IPS DF 6.9 (cell line): ENCODE measurements at regions not wholly inside any gene's neighbourhood (a gene's known extent, or its start where the extent isn't known, plus 50 kb on each side); places are given as distances from the start of the nearest gene placed in this dataset.
"Not testable (repeated sequence)": the region's sequence is repeated elsewhere in the genome, so short reads cannot be mapped to it uniquely, and the experiment has no call there.

Experiments used
- DNase-seq: peaks from one replicate; pipeline ENCODE4 v3.0.0-alpha.2; 2013; ENCODE audit warnings: low read depth, low spot score
- H3K27ac ChIP-seq: one replicate; pipeline ENCODE4 v1.5.1; 2013; ENCODE audit warnings: low read length, control low read depth
- H3K27me3 ChIP-seq: 2 replicates; pipeline ENCODE4 v1.6.1; 2013; ENCODE audit warnings: mild to moderate bottlenecking, low read length; ENCODE audit not compliant: control insufficient read depth, insufficient read depth
- H3K36me3 ChIP-seq: 2 replicates; pipeline ENCODE4 v1.6.1; 2013; ENCODE audit warnings: low read length; ENCODE audit not compliant: control insufficient read depth, insufficient read depth
- H3K4me1 ChIP-seq: 2 replicates; pipeline ENCODE4 v1.6.1; 2013; ENCODE audit warnings: low read length; ENCODE audit not compliant: control insufficient read depth, insufficient read depth
- H3K4me3 ChIP-seq: 2 replicates; pipeline ENCODE4 v1.5.1; 2013; ENCODE audit warnings: mild to moderate bottlenecking, low read length
- H3K9me3 ChIP-seq: 2 replicates; pipeline ENCODE4 v1.6.1; 2013; ENCODE audit warnings: low read length, inconsistent platforms; ENCODE audit not compliant: control insufficient read depth, insufficient read depth
- WGBS: extraction: QIAGEN DNeasy Blood & Tissue Kit; methylation state at CpG from one replicate; pipeline ENCODE4 v1.1.7; 2013; ENCODE audit warnings: mixed read lengths, missing lambda C conversion rate; ENCODE audit not compliant: insufficient read length, insufficient coverage; 5-methylcytosine and 5-hydroxymethylcytosine counted together

GRCh38 chrX:40788698-40789097 lies 53.4 kb upstream of the MED14 start:
- not testable (repeated sequence) for H3K36me3 ChIP-seq, H3K4me1 ChIP-seq, H3K4me3 ChIP-seq, H3K27ac ChIP-seq, H3K9me3 ChIP-seq, H3K27me3 ChIP-seq, DNase-seq
- no CpG with 5 or more reads among the region's 6 CpGs for WGBS

GRCh38 chrX:40792433-40792832 lies 57.1 kb upstream of the MED14 start:
- H3K36me3 ChIP-seq, result no peaks in the 10 kb centered on the region
- WGBS, result no CpG with 5 or more reads among the region's 1 CpG
- H3K4me3 ChIP-seq, result no peak overlapping the region
- no peaks in the 10 kb centered on the region for H3K9me3 ChIP-seq
- no peak for DNase-seq
- no peaks in the 10 kb centered on the region; the same call in 1 of the 2 replicates for H3K4me1 ChIP-seq
- H3K27me3 ChIP-seq, result no peaks in the 10 kb centered on the region
- H3K27ac ChIP-seq, result no peak overlapping the region

DNA sequence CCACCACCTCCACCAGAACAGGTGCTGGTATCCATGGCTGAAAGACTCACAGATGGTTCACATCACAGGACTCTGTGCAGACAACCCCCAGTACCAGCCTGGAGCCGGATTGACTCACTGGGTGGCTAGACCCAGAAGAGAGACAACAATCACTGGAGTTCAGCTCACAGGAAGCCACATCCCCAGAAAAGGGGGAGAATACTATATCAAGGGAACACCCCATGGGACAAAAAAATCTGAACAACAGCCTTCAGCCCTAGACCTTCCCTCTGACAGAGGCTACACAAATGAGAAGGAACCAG lies 59.4 kb upstream of the MED14 start:
- no CpG with 5 or more reads among the region's 1 CpG for WGBS

GRCh38 chrX:40799745-40800144 lies 64.4 kb upstream of the MED14 start:
- H3K27ac ChIP-seq, H3K36me3 ChIP-seq, DNase-seq, H3K27me3 ChIP-seq, H3K4me3 ChIP-seq, H3K9me3 ChIP-seq, H3K4me1 ChIP-seq: not testable (repeated sequence)
- no CpG with 5 or more reads among the region's 3 CpGs for WGBS

More for the DNA sequence above, 59.4 kb upstream of the MED14 start:
- not testable (repeated sequence) for H3K27ac ChIP-seq, H3K9me3 ChIP-seq, DNase-seq, H3K4me3 ChIP-seq, H3K36me3 ChIP-seq, H3K27me3 ChIP-seq, H3K4me1 ChIP-seq

GRCh38 chrX:40805404-40805803 lies 70.1 kb upstream of the MED14 start:
- no peaks in the 10 kb centered on the region for H3K36me3 ChIP-seq
- no peaks in the 10 kb centered on the region for H3K4me1 ChIP-seq
- H3K27ac ChIP-seq, result no peak overlapping the region
- WGBS, result no CpG with 5 or more reads among the region's 13 CpGs
- H3K27me3 ChIP-seq, result no peaks in the 10 kb centered on the region
- no peaks in the 10 kb centered on the region for H3K9me3 ChIP-seq
- no peak overlapping the region for H3K4me3 ChIP-seq
- no peak for DNase-seq

- Histone ChIP-seq H3K9me3 (no peaks in the 10 kb centered on the region), H3K4me1 (no peaks in the 10 kb centered on the region), H3K27ac (no peak overlapping the region), H3K27me3 (no peaks in the 10 kb centered on the region), H3K4me3 (no peak overlapping the region), H3K36me3 (no peaks in the 10 kb centered on the region)
- DNase-seq, result no peak
- WGBS, result no CpG with 5 or more reads among the region's 8 CpGs
Measured at GRCh38 chrX:40806513-40807220, 71.3 kb upstream of the MED14 start.

DNA sequence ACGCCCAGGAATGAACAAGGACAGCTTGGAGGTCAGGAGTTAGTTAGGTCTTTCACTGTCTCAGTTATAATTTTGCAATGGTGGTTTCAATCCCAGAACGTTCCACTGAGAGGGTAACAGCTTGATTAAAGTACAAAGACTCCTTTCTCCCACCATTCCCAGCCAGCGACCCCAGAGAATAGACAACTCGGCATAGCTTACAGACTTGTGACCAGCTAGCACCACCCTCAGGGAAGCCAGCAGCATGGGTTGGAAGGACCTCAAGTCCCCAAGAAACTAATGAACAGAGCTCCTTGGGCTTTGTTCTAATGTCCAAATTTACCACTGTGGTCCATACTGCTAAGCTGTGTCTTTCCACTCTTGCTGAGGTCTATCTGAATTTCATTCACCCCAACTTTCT lies 72.0 kb upstream of the MED14 start:
- WGBS, result no CpG with 5 or more reads among the region's 4 CpGs
- no peaks in the 10 kb centered on the region for H3K4me1 ChIP-seq
- H3K4me3 ChIP-seq, result no peak overlapping the region
- H3K36me3 ChIP-seq, result no peaks in the 10 kb centered on the region
- H3K9me3 ChIP-seq, result no peaks in the 10 kb centered on the region
- no peaks in the 10 kb centered on the region for H3K27me3 ChIP-seq
- no peak overlapping the region for H3K27ac ChIP-seq
- no peak for DNase-seq

GRCh38 chrX:40808203-40808602 lies 72.9 kb upstream of the MED14 start:
- WGBS, result no CpG with 5 or more reads among the region's 2 CpGs
- no peak overlapping the region for H3K4me3 ChIP-seq

GRCh38 chrX:40809210-40809609 lies 73.9 kb upstream of the MED14 start:
- DNase-seq, result no peak
- Histone ChIP-seq H3K4me1 (no peaks in the 10 kb centered on the region), H3K36me3 (no peaks in the 10 kb centered on the region), H3K9me3 (no peaks in the 10 kb centered on the region), H3K4me3 (no peak overlapping the region), H3K27me3 (no peaks in the 10 kb centered on the region), H3K27ac (no peak overlapping the region)

More at GRCh38 chrX:40808203-40808602, 72.9 kb upstream of the MED14 start:
- Histone ChIP-seq H3K27me3 (no peaks in the 10 kb centered on the region), H3K36me3 (no peaks in the 10 kb centered on the region), H3K27ac (no peak overlapping the region), H3K4me1 (no peaks in the 10 kb centered on the region), H3K9me3 (no peaks in the 10 kb centered on the region)
- DNase-seq, result no peak

DNA sequence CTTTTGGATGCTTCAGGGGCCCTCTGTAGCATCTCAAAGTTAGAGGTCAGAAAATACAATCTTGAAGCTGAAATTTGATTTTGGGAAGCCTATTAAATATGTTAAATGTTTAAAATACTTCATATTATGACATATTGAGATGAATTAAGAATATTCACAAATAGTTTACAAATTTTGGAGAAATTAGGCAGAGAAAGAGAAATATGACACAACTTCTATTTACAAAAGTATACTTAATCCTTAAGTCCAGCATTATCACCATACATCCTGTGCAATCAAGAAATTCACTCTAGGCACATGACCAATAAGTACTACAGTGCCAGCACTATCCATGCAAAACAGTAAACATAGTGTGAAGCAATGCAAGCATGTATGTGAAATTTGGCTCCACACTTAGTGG lies 79.7 kb upstream of the MED14 start:
- H3K4me1 ChIP-seq, H3K4me3 ChIP-seq, DNase-seq, H3K27me3 ChIP-seq, H3K36me3 ChIP-seq, H3K9me3 ChIP-seq, H3K27ac ChIP-seq: not testable (repeated sequence)

DNA sequence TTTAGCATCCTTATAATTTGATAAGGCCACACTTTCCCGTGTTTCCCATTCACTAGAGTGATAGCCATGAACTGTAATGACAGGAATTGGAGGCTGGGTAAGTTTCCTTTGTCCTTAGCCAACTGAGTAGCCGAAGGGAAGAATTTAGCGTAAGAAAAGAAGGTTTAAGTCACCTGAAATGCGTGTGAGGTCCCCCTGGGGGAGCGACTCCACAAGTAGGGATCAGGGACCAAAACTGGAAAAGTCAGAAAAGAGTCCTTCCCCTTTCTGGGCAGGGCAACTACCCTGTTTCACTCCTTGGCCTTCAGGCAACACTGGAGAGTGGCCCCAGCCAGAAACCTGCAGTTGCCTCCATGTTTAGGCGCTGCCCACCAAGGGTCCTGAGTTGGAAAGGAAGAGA lies 81.6 kb upstream of the MED14 start:
- no peaks in the 10 kb centered on the region for H3K36me3 ChIP-seq

More for the DNA sequence above, 81.6 kb upstream of the MED14 start:
- Histone ChIP-seq H3K4me3 (no peak overlapping the region), H3K27ac (no peak overlapping the region), H3K27me3 (no peaks in the 10 kb centered on the region), H3K9me3 (no peaks in the 10 kb centered on the region), H3K4me1 (no peaks in the 10 kb centered on the region)
- WGBS, result no CpG with 5 or more reads among the region's 6 CpGs
- no peak for DNase-seq
